ENCODE measurements at regions not wholly inside any gene's neighbourhood (a gene's known extent, or its start where the extent isn't known, plus 50 kb on each side); places are given as distances from the start of the nearest gene placed in this dataset.
"Not testable (repeated sequence)": the region's sequence is repeated elsewhere in the genome, so short reads cannot be mapped to it uniquely, and the experiment has no call there.

- H3K4me3 ChIP-seq (ENCODE audit: low read depth, low read length) = no peak overlapping the region
- DNase-seq (ENCODE audit: low read depth) = no peak
- in situ Hi-C loops (cut with HindIII; ENCODE audit: low sequenced_read_pairs) = no loop called here
- TF ChIP-seq, protein P1, sequence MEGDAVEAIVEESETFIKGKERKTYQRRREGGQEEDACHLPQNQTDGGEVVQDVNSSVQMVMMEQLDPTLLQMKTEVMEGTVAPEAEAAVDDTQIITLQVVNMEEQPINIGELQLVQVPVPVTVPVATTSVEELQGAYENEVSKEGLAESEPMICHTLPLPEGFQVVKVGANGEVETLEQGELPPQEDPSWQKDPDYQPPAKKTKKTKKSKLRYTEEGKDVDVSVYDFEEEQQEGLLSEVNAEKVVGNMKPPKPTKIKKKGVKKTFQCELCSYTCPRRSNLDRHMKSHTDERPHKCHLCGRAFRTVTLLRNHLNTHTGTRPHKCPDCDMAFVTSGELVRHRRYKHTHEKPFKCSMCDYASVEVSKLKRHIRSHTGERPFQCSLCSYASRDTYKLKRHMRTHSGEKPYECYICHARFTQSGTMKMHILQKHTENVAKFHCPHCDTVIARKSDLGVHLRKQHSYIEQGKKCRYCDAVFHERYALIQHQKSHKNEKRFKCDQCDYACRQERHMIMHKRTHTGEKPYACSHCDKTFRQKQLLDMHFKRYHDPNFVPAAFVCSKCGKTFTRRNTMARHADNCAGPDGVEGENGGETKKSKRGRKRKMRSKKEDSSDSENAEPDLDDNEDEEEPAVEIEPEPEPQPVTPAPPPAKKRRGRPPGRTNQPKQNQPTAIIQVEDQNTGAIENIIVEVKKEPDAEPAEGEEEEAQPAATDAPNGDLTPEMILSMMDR (IDR thresholded peaks at IDR 0.05; ENCODE audit: low read depth, low read length, missing control alignments) = no peak
Observed at GRCh38 chr6:14232889-14233288, 115.3 kb downstream of the CD83 start.

DNA sequence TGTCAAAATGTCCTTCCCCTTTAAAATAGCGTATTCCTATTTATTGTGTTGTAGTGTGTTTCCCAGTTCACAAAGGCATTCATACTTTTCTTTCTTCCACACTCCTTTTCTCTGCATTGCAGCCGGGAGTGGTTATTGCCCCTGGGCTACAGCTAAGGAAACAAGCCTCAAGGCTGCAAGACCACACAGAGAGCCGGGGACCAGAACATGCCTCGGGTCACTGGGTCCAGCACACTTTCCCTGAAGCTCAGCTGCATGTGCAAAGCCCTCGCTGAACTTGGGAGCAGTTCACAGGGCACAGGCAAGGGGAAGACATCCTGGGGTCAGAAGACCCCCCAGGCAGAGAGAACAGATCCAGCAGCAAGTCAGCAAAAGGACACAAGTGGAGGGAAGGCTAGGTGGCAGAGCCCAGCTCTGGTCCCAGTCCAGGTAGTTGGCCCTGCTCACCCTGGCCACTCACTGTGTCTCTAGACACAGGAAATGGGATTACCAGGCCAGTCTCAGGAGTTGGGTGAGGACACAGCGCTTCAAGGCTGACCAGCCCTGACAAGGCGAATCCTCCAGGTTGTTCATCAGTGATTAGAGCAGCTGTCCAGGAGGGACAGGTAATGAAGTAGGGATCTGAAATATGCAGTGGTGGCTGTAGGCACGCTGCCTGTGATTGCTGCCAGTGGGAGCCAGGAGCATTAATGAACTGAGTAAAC is 118.2 kb downstream of the CD83 start:
- in situ Hi-C loops (cut with HindIII; ENCODE audit: low sequenced_read_pairs) = no loop called here
- H3K4me3 ChIP-seq (ENCODE audit: low read depth, low read length) = no peak overlapping the region
- TF ChIP-seq, protein P1 (IDR thresholded peaks at IDR 0.05; ENCODE audit: low read depth, low read length, missing control alignments) = no peak
- no peak for DNase-seq (ENCODE audit: low read depth)

GRCh38 chr6:14239097-14239496 is 121.5 kb downstream of the CD83 start:
- DNase-seq (ENCODE audit: low read depth) = no peak
- TF ChIP-seq, protein P1 (IDR thresholded peaks at IDR 0.05; ENCODE audit: low read depth, low read length, missing control alignments) = no peak
- in situ Hi-C loops (cut with HindIII; ENCODE audit: low sequenced_read_pairs) = no loop called here
- no peak overlapping the region for H3K4me3 ChIP-seq (ENCODE audit: low read depth, low read length)

DNA sequence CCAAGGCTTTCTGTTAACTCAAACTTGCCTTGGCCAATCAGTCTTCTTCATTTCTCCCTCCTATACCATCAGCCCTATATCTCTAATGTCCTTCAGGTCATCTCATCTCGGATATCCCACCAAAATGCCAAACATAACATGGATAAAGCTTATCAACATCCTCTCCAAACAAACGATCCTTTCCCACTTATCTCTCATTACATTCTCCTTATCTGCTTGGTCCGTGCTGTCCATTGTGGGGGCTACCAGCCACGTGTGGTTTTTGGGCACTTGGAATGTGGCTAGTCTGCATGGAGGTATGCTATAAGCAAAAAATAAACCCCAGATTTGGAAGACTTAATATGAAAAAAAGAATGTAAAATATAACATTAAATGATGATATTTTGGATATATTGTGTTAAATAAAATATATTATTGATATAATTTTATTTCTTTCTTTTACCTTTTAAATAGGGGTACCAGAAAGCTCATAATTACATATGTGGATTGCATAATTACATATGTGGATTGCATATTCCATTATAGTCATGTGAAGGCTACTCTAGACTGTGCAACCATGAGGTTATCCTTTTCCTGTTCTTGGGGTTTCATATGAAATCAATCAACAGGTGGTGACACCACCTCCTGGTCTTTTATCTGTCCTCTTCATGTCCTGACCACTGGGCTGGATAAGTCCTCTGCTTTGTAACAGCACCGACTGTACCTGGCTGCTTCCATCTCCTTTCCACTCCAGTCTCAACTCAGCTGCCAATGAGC is 123.0 kb downstream of the CD83 start:
- in situ Hi-C loops (cut with HindIII; ENCODE audit: low sequenced_read_pairs) = no loop called here
- TF ChIP-seq, protein P1 (IDR thresholded peaks at IDR 0.05; ENCODE audit: low read depth, low read length, missing control alignments) = no peak
- H3K4me3 ChIP-seq (ENCODE audit: low read depth, low read length) = no peak overlapping the region
- DNase-seq (ENCODE audit: low read depth) = no peak

DNA sequence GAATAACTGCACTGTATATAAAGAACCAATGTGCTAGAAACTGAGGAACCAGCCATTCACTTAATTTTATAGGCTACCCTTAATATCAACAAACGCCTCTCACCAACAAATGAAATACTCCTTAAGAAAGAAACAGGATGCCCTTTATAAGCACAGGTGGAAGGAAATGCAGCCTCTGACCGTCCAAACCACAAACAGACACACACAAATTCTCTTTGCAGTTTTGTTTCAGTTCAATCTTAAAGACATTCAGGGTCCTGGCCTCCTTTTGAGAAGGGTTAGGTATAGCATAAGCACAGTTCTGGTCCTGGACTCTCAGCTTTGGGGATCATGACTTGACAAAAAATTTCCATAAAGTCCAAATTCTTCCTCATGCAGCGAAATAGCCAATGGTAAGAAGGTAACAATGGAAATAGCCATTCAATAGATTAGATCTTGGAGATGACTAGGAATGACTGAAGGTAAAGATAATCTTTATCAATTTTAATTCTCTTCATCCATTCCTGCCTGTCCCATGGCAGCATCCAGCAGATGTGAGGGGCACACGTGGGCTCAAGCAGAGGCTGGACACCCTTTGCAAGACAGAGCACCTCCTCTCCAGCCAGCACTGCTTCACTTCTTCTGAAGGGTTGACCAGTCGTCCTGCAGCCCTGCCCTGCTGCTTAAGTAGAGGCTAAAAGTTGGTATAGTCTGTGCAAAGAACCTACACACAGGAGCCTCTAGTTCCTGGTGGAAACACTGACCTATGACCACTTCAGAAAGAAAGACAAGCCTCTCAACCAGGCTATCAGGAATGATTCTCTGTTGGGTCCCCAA is 123.9 kb downstream of the CD83 start:
- no peak overlapping the region for H3K4me3 ChIP-seq (ENCODE audit: low read depth, low read length)
- TF ChIP-seq, protein P1 (IDR thresholded peaks at IDR 0.05; ENCODE audit: low read depth, low read length, missing control alignments) = no peak
- in situ Hi-C loops (cut with HindIII; ENCODE audit: low sequenced_read_pairs) = no loop called here
- no peak for DNase-seq (ENCODE audit: low read depth)

DNA sequence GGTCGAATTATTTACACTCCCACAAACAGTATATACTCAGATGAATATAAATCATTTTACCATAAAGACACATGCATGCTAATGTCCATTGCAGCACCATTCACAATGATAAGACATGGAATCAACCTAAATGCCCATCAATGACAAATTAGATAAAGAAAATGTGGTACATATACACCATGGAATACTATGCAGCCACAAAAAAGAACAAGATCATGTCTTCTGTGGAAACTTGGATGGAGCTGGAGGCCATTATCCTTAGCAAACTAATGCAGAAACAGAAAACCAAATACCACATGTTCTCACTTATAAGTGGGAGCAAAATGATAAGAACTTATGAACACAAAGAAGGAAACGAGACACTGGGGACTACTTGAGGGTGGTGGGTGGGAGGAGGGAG is 125.3 kb downstream of the CD83 start:
- DNase-seq (ENCODE audit: low read depth); in situ Hi-C loops (cut with HindIII; ENCODE audit: low sequenced_read_pairs); H3K4me3 ChIP-seq (ENCODE audit: low read depth, low read length): not testable (repeated sequence)

Measured in astrocyte of the cerebellum (primary cell).